ENCODE measurements at regions not wholly inside any gene's neighbourhood (a gene's known extent, or its start where the extent isn't known, plus 50 kb on each side); places are given as distances from the start of the nearest gene placed in this dataset.
"Not testable (repeated sequence)": the region's sequence is repeated elsewhere in the genome, so short reads cannot be mapped to it uniquely, and the experiment has no call there.

DNA sequence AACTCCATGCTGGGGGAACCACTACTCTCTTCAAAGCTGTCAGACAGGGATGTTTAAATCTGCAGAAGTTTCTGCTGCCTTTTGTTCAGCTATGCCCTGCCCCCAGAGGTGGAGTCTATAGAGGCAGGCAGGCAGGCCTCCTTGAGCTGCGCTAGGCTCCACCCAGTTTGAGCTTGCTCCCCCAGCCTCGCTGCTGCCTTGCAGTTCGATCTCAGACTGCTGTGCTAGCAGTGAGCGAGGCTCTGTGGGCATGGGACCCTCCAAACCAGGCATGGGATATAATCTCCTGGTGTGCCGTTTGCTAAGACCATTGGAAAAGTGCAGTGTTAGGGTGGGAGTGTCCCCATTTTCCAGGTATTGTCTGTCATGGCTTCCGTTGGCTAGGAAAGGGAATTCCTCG, 171.8 kb downstream of the PDCD6IP start:
- H3K27ac ChIP-seq (ENCODE audit: low read depth); H3K9me2 ChIP-seq (ENCODE audit: insufficient read depth); H3K27ac Mint-ChIP-seq; H3K4me3 Mint-ChIP-seq; H3K4me3 ChIP-seq; H3K36me3 ChIP-seq (ENCODE audit: insufficient read depth); ATAC-seq; H3K4me2 ChIP-seq; H4K20me1 ChIP-seq (replicated peaks; ENCODE audit: insufficient read depth); H3F3A ChIP-seq (replicated peaks; ENCODE audit: low read depth); H3K27me3 ChIP-seq (ENCODE audit: insufficient read depth); H2AFZ ChIP-seq; DNase-seq (ENCODE audit: low spot score); H3K79me2 ChIP-seq (replicated peaks; ENCODE audit: insufficient read depth); H3K27me3 Mint-ChIP-seq (ENCODE audit: insufficient read depth, low read depth, poor library complexity); H3K4me1 Mint-ChIP-seq; H3K4me1 ChIP-seq (ENCODE audit: insufficient read depth): not testable (repeated sequence)
- Mint-ChIP-seq H3K9me3 (peaks cover 29% of the 10 kb centered on the region), H3K36me3 (ENCODE audit: low read depth) (peaks cover 22% of the 10 kb centered on the region)

DNA sequence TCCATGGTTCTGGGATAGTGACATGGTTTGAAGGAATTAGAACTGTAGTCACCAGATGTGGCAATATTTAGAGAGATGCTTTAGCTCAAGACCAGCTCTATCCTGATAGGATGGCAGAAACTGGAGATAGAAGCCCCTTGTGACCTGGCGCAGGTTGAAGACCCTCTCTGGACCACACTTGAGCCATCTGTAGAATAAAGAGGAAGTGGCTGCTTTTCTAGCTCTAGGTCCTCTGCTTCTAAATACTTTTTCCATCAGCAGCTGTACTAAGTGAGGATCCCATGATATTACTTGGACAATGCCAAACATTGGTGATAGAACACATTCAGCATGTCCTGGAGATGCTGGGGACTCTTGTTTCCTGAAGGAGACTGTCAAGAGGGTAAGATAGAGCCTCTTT, 172.6 kb downstream of the PDCD6IP start:
- Mint-ChIP-seq H3K9me3 (peaks cover 29% of the 10 kb centered on the region), H3K36me3 (ENCODE audit: low read depth) (peaks cover 22% of the 10 kb centered on the region), H3K4me1 (no peaks in the 10 kb centered on the region), H3K4me3 (no peak overlapping the region), H3K27ac (no peak overlapping the region), H3K27me3 (ENCODE audit: insufficient read depth, low read depth, poor library complexity) (no peaks in the 10 kb centered on the region)
- Histone ChIP-seq H3K9me2 (ENCODE audit: insufficient read depth) (no peaks in the 10 kb centered on the region), H3K36me3 (ENCODE audit: insufficient read depth) (no peaks in the 10 kb centered on the region; the same call in 1 of the 2 replicates), H3K4me3 (no peak overlapping the region), H4K20me1 (replicated peaks; ENCODE audit: insufficient read depth) (no peaks in the 10 kb centered on the region), H3K27me3 (ENCODE audit: insufficient read depth) (no peaks in the 10 kb centered on the region), H2AFZ (no peak overlapping the region), H3K4me1 (ENCODE audit: insufficient read depth) (no peaks in the 10 kb centered on the region), H3F3A (replicated peaks; ENCODE audit: low read depth) (no peaks in the 10 kb centered on the region), H3K79me2 (replicated peaks; ENCODE audit: insufficient read depth) (no peaks in the 10 kb centered on the region), H3K4me2 (no peak overlapping the region), H3K27ac (ENCODE audit: low read depth) (no peak overlapping the region)
- ATAC-seq: no peak
- DNase-seq (ENCODE audit: low spot score): no peak
- TF ChIP-seq NANOG (IDR thresholded peaks at IDR 0.05; ENCODE audit: borderline replicate concordance): no peak
- TF ChIP-seq EZH2phosphoT487 (IDR thresholded peaks at IDR 0.05; ENCODE audit: unreplicated experiment): no peak
- TF ChIP-seq CREB1 (CRISPR knock-in tag; IDR thresholded peaks at IDR 0.05; ENCODE audit: low read depth): no peak
- no peak for TF ChIP-seq JUNB (IDR thresholded peaks at IDR 0.05; ENCODE audit: unreplicated experiment)
- TF ChIP-seq, protein P1, sequence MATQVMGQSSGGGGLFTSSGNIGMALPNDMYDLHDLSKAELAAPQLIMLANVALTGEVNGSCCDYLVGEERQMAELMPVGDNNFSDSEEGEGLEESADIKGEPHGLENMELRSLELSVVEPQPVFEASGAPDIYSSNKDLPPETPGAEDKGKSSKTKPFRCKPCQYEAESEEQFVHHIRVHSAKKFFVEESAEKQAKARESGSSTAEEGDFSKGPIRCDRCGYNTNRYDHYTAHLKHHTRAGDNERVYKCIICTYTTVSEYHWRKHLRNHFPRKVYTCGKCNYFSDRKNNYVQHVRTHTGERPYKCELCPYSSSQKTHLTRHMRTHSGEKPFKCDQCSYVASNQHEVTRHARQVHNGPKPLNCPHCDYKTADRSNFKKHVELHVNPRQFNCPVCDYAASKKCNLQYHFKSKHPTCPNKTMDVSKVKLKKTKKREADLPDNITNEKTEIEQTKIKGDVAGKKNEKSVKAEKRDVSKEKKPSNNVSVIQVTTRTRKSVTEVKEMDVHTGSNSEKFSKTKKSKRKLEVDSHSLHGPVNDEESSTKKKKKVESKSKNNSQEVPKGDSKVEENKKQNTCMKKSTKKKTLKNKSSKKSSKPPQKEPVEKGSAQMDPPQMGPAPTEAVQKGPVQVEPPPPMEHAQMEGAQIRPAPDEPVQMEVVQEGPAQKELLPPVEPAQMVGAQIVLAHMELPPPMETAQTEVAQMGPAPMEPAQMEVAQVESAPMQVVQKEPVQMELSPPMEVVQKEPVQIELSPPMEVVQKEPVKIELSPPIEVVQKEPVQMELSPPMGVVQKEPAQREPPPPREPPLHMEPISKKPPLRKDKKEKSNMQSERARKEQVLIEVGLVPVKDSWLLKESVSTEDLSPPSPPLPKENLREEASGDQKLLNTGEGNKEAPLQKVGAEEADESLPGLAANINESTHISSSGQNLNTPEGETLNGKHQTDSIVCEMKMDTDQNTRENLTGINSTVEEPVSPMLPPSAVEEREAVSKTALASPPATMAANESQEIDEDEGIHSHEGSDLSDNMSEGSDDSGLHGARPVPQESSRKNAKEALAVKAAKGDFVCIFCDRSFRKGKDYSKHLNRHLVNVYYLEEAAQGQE (IDR thresholded peaks at IDR 0.05; ENCODE audit: unreplicated experiment): no peak
- TF ChIP-seq EZH2 (IDR thresholded peaks at IDR 0.05; ENCODE audit: low read depth, unreplicated experiment): no peak
- TF ChIP-seq, protein P2, sequence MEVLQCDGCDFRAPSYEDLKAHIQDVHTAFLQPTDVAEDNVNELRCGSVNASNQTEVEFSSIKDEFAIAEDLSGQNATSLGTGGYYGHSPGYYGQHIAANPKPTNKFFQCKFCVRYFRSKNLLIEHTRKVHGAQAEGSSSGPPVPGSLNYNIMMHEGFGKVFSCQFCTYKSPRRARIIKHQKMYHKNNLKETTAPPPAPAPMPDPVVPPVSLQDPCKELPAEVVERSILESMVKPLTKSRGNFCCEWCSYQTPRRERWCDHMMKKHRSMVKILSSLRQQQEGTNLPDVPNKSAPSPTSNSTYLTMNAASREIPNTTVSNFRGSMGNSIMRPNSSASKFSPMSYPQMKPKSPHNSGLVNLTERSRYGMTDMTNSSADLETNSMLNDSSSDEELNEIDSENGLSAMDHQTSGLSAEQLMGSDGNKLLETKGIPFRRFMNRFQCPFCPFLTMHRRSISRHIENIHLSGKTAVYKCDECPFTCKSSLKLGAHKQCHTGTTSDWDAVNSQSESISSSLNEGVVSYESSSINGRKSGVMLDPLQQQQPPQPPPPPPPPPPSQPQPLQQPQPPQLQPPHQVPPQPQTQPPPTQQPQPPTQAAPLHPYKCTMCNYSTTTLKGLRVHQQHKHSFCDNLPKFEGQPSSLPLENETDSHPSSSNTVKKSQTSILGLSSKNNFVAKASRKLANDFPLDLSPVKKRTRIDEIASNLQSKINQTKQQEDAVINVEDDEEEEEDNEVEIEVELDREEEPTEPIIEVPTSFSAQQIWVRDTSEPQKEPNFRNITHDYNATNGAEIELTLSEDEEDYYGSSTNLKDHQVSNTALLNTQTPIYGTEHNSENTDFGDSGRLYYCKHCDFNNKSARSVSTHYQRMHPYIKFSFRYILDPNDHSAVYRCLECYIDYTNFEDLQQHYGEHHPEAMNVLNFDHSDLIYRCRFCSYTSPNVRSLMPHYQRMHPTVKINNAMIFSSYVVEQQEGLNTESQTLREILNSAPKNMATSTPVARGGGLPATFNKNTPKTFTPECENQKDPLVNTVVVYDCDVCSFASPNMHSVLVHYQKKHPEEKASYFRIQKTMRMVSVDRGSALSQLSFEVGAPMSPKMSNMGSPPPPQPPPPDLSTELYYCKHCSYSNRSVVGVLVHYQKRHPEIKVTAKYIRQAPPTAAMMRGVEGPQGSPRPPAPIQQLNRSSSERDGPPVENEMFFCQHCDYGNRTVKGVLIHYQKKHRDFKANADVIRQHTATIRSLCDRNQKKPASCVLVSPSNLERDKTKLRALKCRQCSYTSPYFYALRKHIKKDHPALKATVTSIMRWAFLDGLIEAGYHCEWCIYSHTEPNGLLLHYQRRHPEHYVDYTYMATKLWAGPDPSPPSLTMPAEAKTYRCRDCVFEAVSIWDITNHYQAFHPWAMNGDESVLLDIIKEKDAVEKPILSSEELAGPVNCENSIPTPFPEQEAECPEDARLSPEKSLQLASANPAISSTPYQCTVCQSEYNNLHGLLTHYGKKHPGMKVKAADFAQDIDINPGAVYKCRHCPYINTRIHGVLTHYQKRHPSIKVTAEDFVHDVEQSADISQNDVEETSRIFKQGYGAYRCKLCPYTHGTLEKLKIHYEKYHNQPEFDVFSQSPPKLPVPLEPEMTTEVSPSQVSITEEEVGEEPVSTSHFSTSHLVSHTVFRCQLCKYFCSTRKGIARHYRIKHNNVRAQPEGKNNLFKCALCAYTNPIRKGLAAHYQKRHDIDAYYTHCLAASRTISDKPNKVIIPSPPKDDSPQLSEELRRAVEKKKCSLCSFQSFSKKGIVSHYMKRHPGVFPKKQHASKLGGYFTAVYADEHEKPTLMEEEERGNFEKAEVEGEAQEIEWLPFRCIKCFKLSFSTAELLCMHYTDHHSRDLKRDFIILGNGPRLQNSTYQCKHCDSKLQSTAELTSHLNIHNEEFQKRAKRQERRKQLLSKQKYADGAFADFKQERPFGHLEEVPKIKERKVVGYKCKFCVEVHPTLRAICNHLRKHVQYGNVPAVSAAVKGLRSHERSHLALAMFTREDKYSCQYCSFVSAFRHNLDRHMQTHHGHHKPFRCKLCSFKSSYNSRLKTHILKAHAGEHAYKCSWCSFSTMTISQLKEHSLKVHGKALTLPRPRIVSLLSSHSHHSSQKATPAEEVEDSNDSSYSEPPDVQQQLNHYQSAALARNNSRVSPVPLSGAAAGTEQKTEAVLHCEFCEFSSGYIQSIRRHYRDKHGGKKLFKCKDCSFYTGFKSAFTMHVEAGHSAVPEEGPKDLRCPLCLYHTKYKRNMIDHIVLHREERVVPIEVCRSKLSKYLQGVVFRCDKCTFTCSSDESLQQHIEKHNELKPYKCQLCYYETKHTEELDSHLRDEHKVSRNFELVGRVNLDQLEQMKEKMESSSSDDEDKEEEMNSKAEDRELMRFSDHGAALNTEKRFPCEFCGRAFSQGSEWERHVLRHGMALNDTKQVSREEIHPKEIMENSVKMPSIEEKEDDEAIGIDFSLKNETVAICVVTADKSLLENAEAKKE (CRISPR knock-in tag; IDR thresholded peaks at IDR 0.05): no peak
- TF ChIP-seq, protein P3, sequence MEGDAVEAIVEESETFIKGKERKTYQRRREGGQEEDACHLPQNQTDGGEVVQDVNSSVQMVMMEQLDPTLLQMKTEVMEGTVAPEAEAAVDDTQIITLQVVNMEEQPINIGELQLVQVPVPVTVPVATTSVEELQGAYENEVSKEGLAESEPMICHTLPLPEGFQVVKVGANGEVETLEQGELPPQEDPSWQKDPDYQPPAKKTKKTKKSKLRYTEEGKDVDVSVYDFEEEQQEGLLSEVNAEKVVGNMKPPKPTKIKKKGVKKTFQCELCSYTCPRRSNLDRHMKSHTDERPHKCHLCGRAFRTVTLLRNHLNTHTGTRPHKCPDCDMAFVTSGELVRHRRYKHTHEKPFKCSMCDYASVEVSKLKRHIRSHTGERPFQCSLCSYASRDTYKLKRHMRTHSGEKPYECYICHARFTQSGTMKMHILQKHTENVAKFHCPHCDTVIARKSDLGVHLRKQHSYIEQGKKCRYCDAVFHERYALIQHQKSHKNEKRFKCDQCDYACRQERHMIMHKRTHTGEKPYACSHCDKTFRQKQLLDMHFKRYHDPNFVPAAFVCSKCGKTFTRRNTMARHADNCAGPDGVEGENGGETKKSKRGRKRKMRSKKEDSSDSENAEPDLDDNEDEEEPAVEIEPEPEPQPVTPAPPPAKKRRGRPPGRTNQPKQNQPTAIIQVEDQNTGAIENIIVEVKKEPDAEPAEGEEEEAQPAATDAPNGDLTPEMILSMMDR (conservative IDR thresholded peaks at IDR 0.05; ENCODE audit: low read depth in 2 of 2): no peak
- no peak for TF ChIP-seq ZNF331 (CRISPR knock-in tag; IDR thresholded peaks at IDR 0.05; ENCODE audit: low read depth)
- no peak for TF ChIP-seq ZNF114 (CRISPR knock-in tag; IDR thresholded peaks at IDR 0.05)
- TF ChIP-seq POLR2AphosphoS5 (IDR thresholded peaks at IDR 0.05; ENCODE audit: low read depth): no peak

Data from GM23338 (cell line).